Endodermal cell (in vitro differentiated cells): ENCODE measurements at regions not wholly inside any gene's neighbourhood (a gene's known extent, or its start where the extent isn't known, plus 50 kb on each side); places are given as distances from the start of the nearest gene placed in this dataset.

Source experiments
- DNase-seq: peaks from one replicate; pipeline ENCODE4 v3.0.0-alpha.2; 2017
- H3K27ac ChIP-seq: 2 replicates; pipeline ENCODE4 v1.5.1; 2013; ENCODE audit warnings: mild to moderate bottlenecking, low read depth, low read length, moderate library complexity
- H3K27me3 ChIP-seq: 2 replicates; pipeline ENCODE4 v1.6.1; 2013; ENCODE audit warnings: mild to moderate bottlenecking, low read length, moderate library complexity; ENCODE audit not compliant: insufficient read depth, control insufficient read depth, poor library complexity, severe bottlenecking
- H3K36me3 ChIP-seq: 2 replicates; pipeline ENCODE4 v1.7.0; 2013; ENCODE audit warnings: mild to moderate bottlenecking, low read length, moderate library complexity; ENCODE audit not compliant: control insufficient read depth, insufficient read depth
- H3K4me1 ChIP-seq: one replicate; pipeline ENCODE4 v1.7.0; 2013; ENCODE audit warnings: low read length; ENCODE audit not compliant: control insufficient read depth, insufficient read depth
- H3K4me3 ChIP-seq: 2 replicates; pipeline ENCODE4 v1.5.1; 2013; ENCODE audit warnings: mild to moderate bottlenecking, low read length, moderate library complexity
- H3K9ac ChIP-seq: 2 replicates; pipeline ENCODE4 v1.6.1; 2013; ENCODE audit warnings: mild to moderate bottlenecking, low read length, moderate library complexity; ENCODE audit not compliant: poor library complexity, severe bottlenecking; ENCODE audit errors: extremely low read depth
- H3K9me3 ChIP-seq: 2 replicates; pipeline ENCODE4 v1.6.1; 2013; ENCODE audit warnings: mild to moderate bottlenecking, low read length, moderate library complexity; ENCODE audit not compliant: control insufficient read depth
- H3K27ac Mint-ChIP-seq: 2 replicates; pipeline ENCODE4 v1.8.0; 2020; ENCODE audit warnings: mixed read lengths
- H3K27me3 Mint-ChIP-seq: 2 replicates; pipeline ENCODE4 v1.8.0; 2021; ENCODE audit warnings: mild to moderate bottlenecking, mixed read lengths; ENCODE audit not compliant: insufficient read depth
- H3K36me3 Mint-ChIP-seq: 2 replicates; pipeline ENCODE4 v1.8.0; 2020; ENCODE audit warnings: low read depth, mixed read lengths
- H3K4me1 Mint-ChIP-seq: 2 replicates; pipeline ENCODE4 v1.8.0; 2020; ENCODE audit warnings: mixed read lengths
- H3K4me3 Mint-ChIP-seq: 2 replicates; pipeline ENCODE4 v1.8.0; 2020; ENCODE audit warnings: mild to moderate bottlenecking, moderate library complexity, mixed read lengths
- H3K9me3 Mint-ChIP-seq: 2 replicates; pipeline ENCODE4 v1.8.0; 2020; ENCODE audit warnings: mild to moderate bottlenecking, mixed read lengths
- CTCF ChIP-seq: fragments of 200-600 bp; sonication (generic); conservative IDR thresholded peaks from 2 replicates; pipeline ENCODE4 v1.5.0; 2021; ENCODE audit warnings: antibody characterized with exemption, mild to moderate bottlenecking
- WGBS, 2 experiments: methylation state at CpG; one replicate each; pipeline versions ENCODE4 v1.1.5 to v1.1.7; 2013; ENCODE audit warnings: missing lambda C conversion rate in 2 of 2, mixed read lengths in 1 of 2; ENCODE audit not compliant: insufficient coverage in 1 of 2, insufficient read length in 1 of 2; 5-methylcytosine and 5-hydroxymethylcytosine counted together

- H3K27ac Mint-ChIP-seq: no peak overlapping the region
- no peak overlapping the region for H3K4me3 Mint-ChIP-seq
- no peaks in the 10 kb centered on the region for H3K36me3 Mint-ChIP-seq
- Histone ChIP-seq H3K36me3 (no peaks in the 10 kb centered on the region), H3K27me3 (no peaks in the 10 kb centered on the region), H3K9me3 (peaks cover 4% of the 10 kb centered on the region), H3K9ac (no peak overlapping the region), H3K27ac (no peak overlapping the region), H3K4me1 (no peaks in the 10 kb centered on the region), H3K4me3 (no peak overlapping the region)
- no peak for TF ChIP-seq CTCF
- 98% methylated on average over 3 of the region's 3 CpGs; no CpG with 5 or more reads in 1 of the 2 experiments for WGBS, 2 experiments
- DNase-seq: no peak
- H3K4me1 Mint-ChIP-seq: peaks cover 4% of the 10 kb centered on the region
- no peaks in the 10 kb centered on the region for H3K27me3 Mint-ChIP-seq
- peaks cover 16% of the 10 kb centered on the region for H3K9me3 Mint-ChIP-seq
Observed at GRCh38 chr10:20662742-20663141, 234.4 kb downstream of the NEBL start.

- TF ChIP-seq CTCF: no peak
- H3K27ac ChIP-seq: no peak overlapping the region
- no peaks in the 10 kb centered on the region for H3K4me1 ChIP-seq
- H3K27ac Mint-ChIP-seq: no peak overlapping the region
- no peaks in the 10 kb centered on the region for H3K36me3 Mint-ChIP-seq
- no peak overlapping the region for H3K4me3 ChIP-seq
- no peak overlapping the region for H3K9ac ChIP-seq
- H3K27me3 ChIP-seq: no peaks in the 10 kb centered on the region
- no peak for DNase-seq
- H3K9me3 ChIP-seq: peaks cover 4% of the 10 kb centered on the region
- H3K27me3 Mint-ChIP-seq: no peaks in the 10 kb centered on the region
- H3K36me3 ChIP-seq: no peaks in the 10 kb centered on the region
- H3K4me3 Mint-ChIP-seq: no peak overlapping the region
- 91 to 95% methylated on average over 2 of the region's 2 CpGs for WGBS, 2 experiments
- peaks cover 4% of the 10 kb centered on the region for H3K4me1 Mint-ChIP-seq
- H3K9me3 Mint-ChIP-seq: peaks cover 15% of the 10 kb centered on the region
Observed at GRCh38 chr10:20659225-20659624, 237.9 kb downstream of the NEBL start.

GRCh38 chr10:20658158-20658557 lies 239.0 kb downstream of the NEBL start:
- no peak for DNase-seq
- Histone ChIP-seq H3K9ac (no peak overlapping the region), H3K9me3 (no peaks in the 10 kb centered on the region), H3K27me3 (no peaks in the 10 kb centered on the region), H3K4me3 (no peak overlapping the region), H3K36me3 (no peaks in the 10 kb centered on the region), H3K4me1 (no peaks in the 10 kb centered on the region), H3K27ac (no peak overlapping the region)
- WGBS, 2 experiments: 93 to 100% methylated on average over 3 to 4 of the region's 4 CpGs
- H3K9me3 Mint-ChIP-seq: peaks cover 10% of the 10 kb centered on the region
- no peak overlapping the region for H3K27ac Mint-ChIP-seq
- H3K4me1 Mint-ChIP-seq: peaks cover 4% of the 10 kb centered on the region
- no peak for TF ChIP-seq CTCF
- no peak overlapping the region for H3K4me3 Mint-ChIP-seq
- H3K36me3 Mint-ChIP-seq: no peaks in the 10 kb centered on the region
- no peaks in the 10 kb centered on the region for H3K27me3 Mint-ChIP-seq
